ENCODE measurements at regions not wholly inside any gene's neighbourhood (a gene's known extent, or its start where the extent isn't known, plus 50 kb on each side); places are given as distances from the start of the nearest gene placed in this dataset.

GRCh38 chr4:165787516-165788274 lies 85.3 kb upstream of the TLL1 start:
- DNase-seq (ENCODE audit: extremely low spot score), result no peak
- no peak for TF ChIP-seq CTCF (IDR thresholded peaks at IDR 0.05; ENCODE audit: control extremely low read depth, extremely low read depth, low read depth, missing control alignments)
- POLR2A ChIA-PET, result no interaction called here
- CTCF ChIA-PET, result interaction anchor here (1.4 to 1.6 kb wide), 3 partner anchors 16 to 48 kb away, joined by 3 to 4 read pairs (median 3); no protein-coding TSS in a partner anchor

GRCh38 chr4:165788686-165789463 lies 84.2 kb upstream of the TLL1 start:
- DNase-seq (ENCODE audit: extremely low spot score), result no peak
- CTCF ChIA-PET, result interaction anchor here (1.1 kb wide), 1 partner anchor 295 kb away, joined by 3 read pairs; no protein-coding TSS in a partner anchor
- POLR2A ChIA-PET, result no interaction called here
- no peak for TF ChIP-seq CTCF (IDR thresholded peaks at IDR 0.05; ENCODE audit: control extremely low read depth, extremely low read depth, low read depth, missing control alignments)

GRCh38 chr4:165793236-165793635 lies 79.8 kb upstream of the TLL1 start:
- TF ChIP-seq CTCF (IDR thresholded peaks at IDR 0.05; ENCODE audit: control extremely low read depth, extremely low read depth, low read depth, missing control alignments), result no peak
- POLR2A ChIA-PET, result no interaction called here
- CTCF ChIA-PET, result interaction anchor here (0.9 to 1.8 kb wide), 4 partner anchors 11 to 27 kb away, joined by 3 to 7 read pairs (median 4); no protein-coding TSS in a partner anchor
- DNase-seq (ENCODE audit: extremely low spot score), result no peak

- ChIA-PET POLR2A (no interaction called here), CTCF (no interaction called here)
- DNase-seq (ENCODE audit: extremely low spot score), result no peak
- TF ChIP-seq CTCF (IDR thresholded peaks at IDR 0.05; ENCODE audit: control extremely low read depth, extremely low read depth, low read depth, missing control alignments), result no peak
Measured at GRCh38 chr4:165794834-165795233, 78.2 kb upstream of the TLL1 start.

GRCh38 chr4:165799384-165799815 lies 73.6 kb upstream of the TLL1 start:
- TF ChIP-seq CTCF (IDR thresholded peaks at IDR 0.05; ENCODE audit: control extremely low read depth, extremely low read depth, low read depth, missing control alignments), result no peak
- no peak for DNase-seq (ENCODE audit: extremely low spot score)
- ChIA-PET CTCF (interaction anchor here (1.8 kb wide), 1 partner anchor 36 kb away, joined by 3 read pairs; no protein-coding TSS in a partner anchor), POLR2A (no interaction called here)

GRCh38 chr4:165802452-165802851 lies 70.6 kb upstream of the TLL1 start:
- no peak for DNase-seq (ENCODE audit: extremely low spot score)
- ChIA-PET POLR2A (no interaction called here), CTCF (no interaction called here)
- no peak for TF ChIP-seq CTCF (IDR thresholded peaks at IDR 0.05; ENCODE audit: control extremely low read depth, extremely low read depth, low read depth, missing control alignments)

Measured in GM10248 (cell line).